ENCODE measurements at regions not wholly inside any gene's neighbourhood (a gene's known extent, or its start where the extent isn't known, plus 50 kb on each side); places are given as distances from the start of the nearest gene placed in this dataset.

DNA sequence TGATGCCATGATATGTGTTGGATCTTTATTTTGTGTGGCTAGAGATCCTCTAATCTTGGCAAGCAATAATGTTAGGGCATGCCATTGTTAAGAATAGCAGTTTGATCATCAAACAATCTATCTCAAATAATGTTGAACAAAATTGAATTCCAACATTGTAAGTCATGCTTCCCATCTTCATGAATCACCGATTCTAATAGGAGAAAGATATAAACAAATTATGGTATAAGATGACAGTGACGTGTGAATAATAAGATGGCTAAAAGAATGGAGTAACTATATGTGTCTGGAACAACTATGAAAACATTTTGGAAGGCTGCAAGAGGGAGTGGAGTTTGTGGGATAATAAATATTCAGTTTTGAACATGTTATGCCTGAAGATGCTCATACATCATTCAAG is 208.4 kb downstream of the DTHD1 start:
- H3K4me3 ChIP-seq (ENCODE audit: low read depth, low read length), result no peak overlapping the region
- DNase-seq (ENCODE audit: low read depth), result no peak
- TF ChIP-seq, protein P1, sequence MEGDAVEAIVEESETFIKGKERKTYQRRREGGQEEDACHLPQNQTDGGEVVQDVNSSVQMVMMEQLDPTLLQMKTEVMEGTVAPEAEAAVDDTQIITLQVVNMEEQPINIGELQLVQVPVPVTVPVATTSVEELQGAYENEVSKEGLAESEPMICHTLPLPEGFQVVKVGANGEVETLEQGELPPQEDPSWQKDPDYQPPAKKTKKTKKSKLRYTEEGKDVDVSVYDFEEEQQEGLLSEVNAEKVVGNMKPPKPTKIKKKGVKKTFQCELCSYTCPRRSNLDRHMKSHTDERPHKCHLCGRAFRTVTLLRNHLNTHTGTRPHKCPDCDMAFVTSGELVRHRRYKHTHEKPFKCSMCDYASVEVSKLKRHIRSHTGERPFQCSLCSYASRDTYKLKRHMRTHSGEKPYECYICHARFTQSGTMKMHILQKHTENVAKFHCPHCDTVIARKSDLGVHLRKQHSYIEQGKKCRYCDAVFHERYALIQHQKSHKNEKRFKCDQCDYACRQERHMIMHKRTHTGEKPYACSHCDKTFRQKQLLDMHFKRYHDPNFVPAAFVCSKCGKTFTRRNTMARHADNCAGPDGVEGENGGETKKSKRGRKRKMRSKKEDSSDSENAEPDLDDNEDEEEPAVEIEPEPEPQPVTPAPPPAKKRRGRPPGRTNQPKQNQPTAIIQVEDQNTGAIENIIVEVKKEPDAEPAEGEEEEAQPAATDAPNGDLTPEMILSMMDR (IDR thresholded peaks at IDR 0.05; ENCODE audit: low read depth, low read length, missing control alignments), result no peak
- in situ Hi-C loops (cut with HindIII; ENCODE audit: low sequenced_read_pairs), result no loop called here

GRCh38 chr4:36492041-36492440 is 210.6 kb downstream of the DTHD1 start:
- in situ Hi-C loops (cut with HindIII; ENCODE audit: low sequenced_read_pairs), result no loop called here
- no peak for DNase-seq (ENCODE audit: low read depth)

DNA sequence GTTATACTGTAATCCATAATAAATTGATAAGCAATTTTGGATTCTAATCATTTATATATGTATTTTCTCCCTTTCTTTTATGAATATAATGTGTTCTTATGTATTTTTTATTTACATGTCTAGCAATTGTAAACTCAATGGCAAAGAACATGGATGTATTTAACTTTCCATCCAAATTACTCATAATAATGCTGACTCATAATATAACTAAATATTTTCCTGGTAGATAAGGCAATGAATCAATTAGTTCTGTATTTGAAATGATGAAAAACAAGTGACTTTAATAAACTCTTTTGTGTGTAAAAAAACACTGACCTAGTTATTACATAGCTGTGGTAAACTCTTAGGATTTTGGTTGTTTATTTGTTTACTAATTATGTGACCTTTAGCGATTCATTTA is 211.2 kb downstream of the DTHD1 start:
- H3K4me3 ChIP-seq (ENCODE audit: low read depth, low read length), result no peak overlapping the region
- no peak for DNase-seq (ENCODE audit: low read depth)
- in situ Hi-C loops (cut with HindIII; ENCODE audit: low sequenced_read_pairs), result no loop called here
- TF ChIP-seq, protein P1 (IDR thresholded peaks at IDR 0.05; ENCODE audit: low read depth, low read length, missing control alignments), result no peak

More at GRCh38 chr4:36492041-36492440, 210.6 kb downstream of the DTHD1 start:
- TF ChIP-seq, protein P1 (IDR thresholded peaks at IDR 0.05; ENCODE audit: low read depth, low read length, missing control alignments), result no peak
- H3K4me3 ChIP-seq (ENCODE audit: low read depth, low read length), result no peak overlapping the region

- TF ChIP-seq, protein P1 (IDR thresholded peaks at IDR 0.05; ENCODE audit: low read depth, low read length, missing control alignments), result no peak
- H3K4me3 ChIP-seq (ENCODE audit: low read depth, low read length), result no peak overlapping the region
- in situ Hi-C loops (cut with HindIII; ENCODE audit: low sequenced_read_pairs), result no loop called here
- DNase-seq (ENCODE audit: low read depth), result no peak
Measured at GRCh38 chr4:36493251-36493650, 211.8 kb downstream of the DTHD1 start.

DNA sequence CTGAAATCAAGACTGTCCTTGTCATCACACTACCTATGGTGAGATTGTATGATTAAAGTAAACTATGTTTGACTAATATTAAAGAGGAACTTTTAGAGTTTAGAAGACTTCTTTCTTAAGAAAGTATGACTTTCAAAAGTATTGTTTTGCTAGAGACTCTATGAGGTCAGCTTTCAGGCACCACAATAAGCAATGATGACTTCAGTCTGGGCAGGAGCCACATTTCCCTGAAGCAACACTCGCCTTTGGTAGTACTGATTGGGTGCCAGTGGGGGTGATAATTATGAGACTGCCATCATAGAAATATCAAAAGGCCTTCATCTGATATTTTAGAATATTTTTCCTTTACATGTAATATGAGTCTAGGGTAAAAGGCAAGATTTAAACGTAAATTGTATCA is 212.6 kb downstream of the DTHD1 start:
- no peak overlapping the region for H3K4me3 ChIP-seq (ENCODE audit: low read depth, low read length)
- DNase-seq (ENCODE audit: low read depth), result no peak
- TF ChIP-seq, protein P1 (IDR thresholded peaks at IDR 0.05; ENCODE audit: low read depth, low read length, missing control alignments), result no peak
- in situ Hi-C loops (cut with HindIII; ENCODE audit: low sequenced_read_pairs), result no loop called here

DNA sequence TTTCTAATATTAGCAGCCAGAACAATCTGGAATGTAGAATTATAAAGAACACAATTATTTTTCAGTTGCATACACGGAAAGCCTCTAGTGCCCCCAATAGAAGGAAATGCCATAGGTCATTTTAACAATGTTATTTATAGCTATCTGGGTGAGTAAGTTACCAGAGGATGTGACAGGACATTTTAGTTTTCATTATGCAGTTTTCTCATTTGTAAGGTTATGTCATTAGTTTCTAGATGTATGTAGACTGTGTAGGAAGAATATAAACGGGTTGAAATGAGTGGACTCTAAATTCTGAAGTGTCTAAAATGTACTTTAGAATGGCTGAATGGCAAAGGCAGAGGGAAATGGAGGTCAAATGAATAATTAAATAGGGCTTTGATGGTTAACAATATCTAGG is 213.3 kb downstream of the DTHD1 start:
- no peak for DNase-seq (ENCODE audit: low read depth)
- H3K4me3 ChIP-seq (ENCODE audit: low read depth, low read length), result no peak overlapping the region
- in situ Hi-C loops (cut with HindIII; ENCODE audit: low sequenced_read_pairs), result no loop called here
- TF ChIP-seq, protein P1 (IDR thresholded peaks at IDR 0.05; ENCODE audit: low read depth, low read length, missing control alignments), result no peak

- in situ Hi-C loops (cut with HindIII; ENCODE audit: low sequenced_read_pairs), result no loop called here
- TF ChIP-seq, protein P1 (IDR thresholded peaks at IDR 0.05; ENCODE audit: low read depth, low read length, missing control alignments), result no peak
- H3K4me3 ChIP-seq (ENCODE audit: low read depth, low read length), result no peak overlapping the region
- no peak for DNase-seq (ENCODE audit: low read depth)
Measured at GRCh38 chr4:36502350-36502749, 220.9 kb downstream of the DTHD1 start.
